Keratinocyte (primary cell): ENCODE measurements at regions not wholly inside any gene's neighbourhood (a gene's known extent, or its start where the extent isn't known, plus 50 kb on each side); places are given as distances from the start of the nearest gene placed in this dataset.

Experiments
- EZH2 ChIP-seq: IDR thresholded peaks from one replicate; pipeline ENCODE4 v1.6.1; 2012; ENCODE audit warnings: inconsistent platforms, mild to moderate bottlenecking, low read length, moderate library complexity
- TF ChIP-seq, protein P1 (sequence below), 3 experiments: IDR thresholded peaks in 1 of 3; conservative IDR thresholded peaks in 1 of 3; optimal IDR thresholded peaks in 1 of 3; 2 replicates in 2 of 3; 3 replicates in 1 of 3; pipeline versions ENCODE3 to v1.5.1; 2011; ENCODE audit warnings: low read length in 3 of 3, mild to moderate bottlenecking in 3 of 3, moderate library complexity in 2 of 3, control low read depth in 1 of 3, inconsistent platforms in 1 of 3; ENCODE audit not compliant: insufficient read depth in 2 of 3; ENCODE audit errors: extremely low read depth in 1 of 3

DNA sequence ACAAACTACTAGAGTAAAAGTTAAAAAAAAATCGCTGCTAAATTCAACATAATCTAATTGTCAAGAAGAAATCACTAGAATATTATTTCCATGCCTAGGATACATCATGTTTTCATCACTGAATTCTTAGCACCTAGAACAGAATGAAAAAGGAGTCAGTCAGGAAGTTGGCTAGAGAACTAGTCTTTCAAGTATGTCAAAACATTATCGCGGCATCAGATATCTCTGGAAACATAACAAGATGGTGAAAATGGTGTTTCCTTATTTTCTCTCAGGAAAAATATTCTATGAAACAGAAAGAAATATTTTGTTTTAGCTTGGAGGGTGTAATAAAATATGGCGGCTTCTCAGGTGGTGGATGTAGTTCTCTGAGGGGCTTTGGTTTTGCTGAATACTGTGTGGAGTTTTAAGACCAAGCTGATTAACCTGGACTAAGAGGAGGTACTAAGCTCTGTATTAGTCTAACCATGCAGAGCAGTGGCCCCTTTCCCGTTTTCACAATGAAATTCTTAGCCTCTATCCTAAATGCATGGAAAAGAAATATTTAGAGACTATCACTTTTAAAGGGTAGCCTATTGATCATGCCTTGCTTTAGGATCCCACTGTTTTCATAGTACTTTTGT lies 205.6 kb downstream of the MDFIC start:
- no peak for TF ChIP-seq EZH2
- TF ChIP-seq, protein P1, sequence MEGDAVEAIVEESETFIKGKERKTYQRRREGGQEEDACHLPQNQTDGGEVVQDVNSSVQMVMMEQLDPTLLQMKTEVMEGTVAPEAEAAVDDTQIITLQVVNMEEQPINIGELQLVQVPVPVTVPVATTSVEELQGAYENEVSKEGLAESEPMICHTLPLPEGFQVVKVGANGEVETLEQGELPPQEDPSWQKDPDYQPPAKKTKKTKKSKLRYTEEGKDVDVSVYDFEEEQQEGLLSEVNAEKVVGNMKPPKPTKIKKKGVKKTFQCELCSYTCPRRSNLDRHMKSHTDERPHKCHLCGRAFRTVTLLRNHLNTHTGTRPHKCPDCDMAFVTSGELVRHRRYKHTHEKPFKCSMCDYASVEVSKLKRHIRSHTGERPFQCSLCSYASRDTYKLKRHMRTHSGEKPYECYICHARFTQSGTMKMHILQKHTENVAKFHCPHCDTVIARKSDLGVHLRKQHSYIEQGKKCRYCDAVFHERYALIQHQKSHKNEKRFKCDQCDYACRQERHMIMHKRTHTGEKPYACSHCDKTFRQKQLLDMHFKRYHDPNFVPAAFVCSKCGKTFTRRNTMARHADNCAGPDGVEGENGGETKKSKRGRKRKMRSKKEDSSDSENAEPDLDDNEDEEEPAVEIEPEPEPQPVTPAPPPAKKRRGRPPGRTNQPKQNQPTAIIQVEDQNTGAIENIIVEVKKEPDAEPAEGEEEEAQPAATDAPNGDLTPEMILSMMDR (optimal IDR thresholded peaks at IDR 0.05 in 1 of 3, IDR thresholded peaks at IDR 0.05 in 1 of 3, conservative IDR thresholded peaks at IDR 0.05 in 1 of 3; ENCODE audit: extremely low read depth in 1 of 3, insufficient read depth in 2 of 3, low read length in 3 of 3): no peak
